Stimulated activated naive CD8-positive, alpha-beta T cell treated with anti-CD3 and anti-CD28 coated beads, Interleukin-15, Interleukin-2, amounts not matched to agents 100 ng/mL and 50 ng/mL, for 24 hours (primary cell): ENCODE measurements at regions not wholly inside any gene's neighbourhood (a gene's known extent, or its start where the extent isn't known, plus 50 kb on each side); places are given as distances from the start of the nearest gene placed in this dataset.

Source experiments
- H3K27ac Mint-ChIP-seq: one replicate; pipeline ENCODE4 v1.8.0; 2021; ENCODE audit warnings: mild to moderate bottlenecking, mixed read lengths
- H3K27me3 Mint-ChIP-seq: one replicate; pipeline ENCODE4 v1.8.0; 2021; ENCODE audit warnings: mixed read lengths
- H3K36me3 Mint-ChIP-seq: one replicate; pipeline ENCODE4 v1.8.0; 2021; ENCODE audit warnings: low read depth, mixed read lengths
- H3K4me1 Mint-ChIP-seq: one replicate; pipeline ENCODE4 v1.8.0; 2021; ENCODE audit warnings: low read depth, mixed read lengths
- H3K4me3 Mint-ChIP-seq: one replicate; pipeline ENCODE4 v1.8.0; 2021; ENCODE audit warnings: mild to moderate bottlenecking, mixed read lengths
- H3K9me3 Mint-ChIP-seq: one replicate; pipeline ENCODE4 v1.8.0; 2021; ENCODE audit warnings: mixed read lengths

- Mint-ChIP-seq H3K27me3 (no peaks in the 10 kb centered on the region), H3K9me3 (no peaks in the 10 kb centered on the region), H3K27ac (no peak overlapping the region), H3K36me3 (no peaks in the 10 kb centered on the region), H3K4me1 (no peaks in the 10 kb centered on the region), H3K4me3 (no peak overlapping the region)
Observed at GRCh38 chr7:115749924-115750323, 280.6 kb downstream of the TFEC start.

- H3K4me1 Mint-ChIP-seq = no peaks in the 10 kb centered on the region
- no peak overlapping the region for H3K27ac Mint-ChIP-seq
- H3K27me3 Mint-ChIP-seq = no peaks in the 10 kb centered on the region
- no peak overlapping the region for H3K4me3 Mint-ChIP-seq
- H3K9me3 Mint-ChIP-seq = no peaks in the 10 kb centered on the region
- no peaks in the 10 kb centered on the region for H3K36me3 Mint-ChIP-seq
Observed at GRCh38 chr7:115748123-115748738, 282.3 kb downstream of the TFEC start.

GRCh38 chr7:115747174-115747573 is 283.4 kb downstream of the TFEC start:
- no peaks in the 10 kb centered on the region for H3K36me3 Mint-ChIP-seq
- H3K4me3 Mint-ChIP-seq = no peak overlapping the region
- H3K27me3 Mint-ChIP-seq = no peaks in the 10 kb centered on the region
- H3K4me1 Mint-ChIP-seq = no peaks in the 10 kb centered on the region
- H3K9me3 Mint-ChIP-seq = no peaks in the 10 kb centered on the region
- H3K27ac Mint-ChIP-seq = no peak overlapping the region

GRCh38 chr7:115740043-115740442 is 290.5 kb downstream of the TFEC start:
- Mint-ChIP-seq H3K4me1 (no peaks in the 10 kb centered on the region), H3K27me3 (no peaks in the 10 kb centered on the region), H3K27ac (no peak overlapping the region), H3K36me3 (no peaks in the 10 kb centered on the region), H3K9me3 (no peaks in the 10 kb centered on the region), H3K4me3 (no peak overlapping the region)

GRCh38 chr7:115734641-115735040 is 295.9 kb downstream of the TFEC start:
- Mint-ChIP-seq H3K27me3 (no peaks in the 10 kb centered on the region), H3K9me3 (no peaks in the 10 kb centered on the region), H3K27ac (no peak overlapping the region), H3K4me3 (no peak overlapping the region), H3K36me3 (no peaks in the 10 kb centered on the region), H3K4me1 (no peaks in the 10 kb centered on the region)

GRCh38 chr7:115731796-115732471 is 298.6 kb downstream of the TFEC start:
- Mint-ChIP-seq H3K27ac (no peak overlapping the region), H3K36me3 (no peaks in the 10 kb centered on the region), H3K9me3 (no peaks in the 10 kb centered on the region), H3K4me3 (no peak overlapping the region), H3K27me3 (no peaks in the 10 kb centered on the region), H3K4me1 (no peaks in the 10 kb centered on the region)

- H3K4me1 Mint-ChIP-seq = no peaks in the 10 kb centered on the region
- H3K27me3 Mint-ChIP-seq = no peaks in the 10 kb centered on the region
- no peaks in the 10 kb centered on the region for H3K9me3 Mint-ChIP-seq
- H3K4me3 Mint-ChIP-seq = no peak overlapping the region
- H3K27ac Mint-ChIP-seq = no peak overlapping the region
- H3K36me3 Mint-ChIP-seq = no peaks in the 10 kb centered on the region
Observed at GRCh38 chr7:115728518-115728917, 302.0 kb downstream of the TFEC start.

- Mint-ChIP-seq H3K4me3 (no peak overlapping the region), H3K9me3 (no peaks in the 10 kb centered on the region), H3K36me3 (no peaks in the 10 kb centered on the region)
Observed at GRCh38 chr7:115724400-115725056, 306.0 kb downstream of the TFEC start.

GRCh38 chr7:115722302-115722977 is 308.1 kb downstream of the TFEC start:
- Mint-ChIP-seq H3K4me3 (no peak overlapping the region), H3K27ac (no peak overlapping the region), H3K27me3 (no peaks in the 10 kb centered on the region), H3K4me1 (no peaks in the 10 kb centered on the region), H3K9me3 (no peaks in the 10 kb centered on the region), H3K36me3 (no peaks in the 10 kb centered on the region)

More at GRCh38 chr7:115724400-115725056, 306.0 kb downstream of the TFEC start:
- Mint-ChIP-seq H3K27me3 (no peaks in the 10 kb centered on the region), H3K4me1 (no peaks in the 10 kb centered on the region), H3K27ac (no peak overlapping the region)

- H3K27ac Mint-ChIP-seq = no peak overlapping the region
- no peak overlapping the region for H3K4me3 Mint-ChIP-seq
- H3K9me3 Mint-ChIP-seq = no peaks in the 10 kb centered on the region
Observed at GRCh38 chr7:115721293-115722217, 309.0 kb downstream of the TFEC start.

GRCh38 chr7:115719963-115720362 is 310.6 kb downstream of the TFEC start:
- Mint-ChIP-seq H3K27ac (no peak overlapping the region), H3K9me3 (no peaks in the 10 kb centered on the region), H3K36me3 (no peaks in the 10 kb centered on the region), H3K4me1 (no peaks in the 10 kb centered on the region), H3K4me3 (no peak overlapping the region), H3K27me3 (no peaks in the 10 kb centered on the region)

More at GRCh38 chr7:115721293-115722217, 309.0 kb downstream of the TFEC start:
- Mint-ChIP-seq H3K4me1 (no peaks in the 10 kb centered on the region), H3K36me3 (no peaks in the 10 kb centered on the region), H3K27me3 (no peaks in the 10 kb centered on the region)

- Mint-ChIP-seq H3K4me1 (no peaks in the 10 kb centered on the region), H3K27me3 (no peaks in the 10 kb centered on the region), H3K36me3 (no peaks in the 10 kb centered on the region), H3K9me3 (no peaks in the 10 kb centered on the region), H3K4me3 (no peak overlapping the region), H3K27ac (no peak overlapping the region)
Observed at GRCh38 chr7:115709664-115710063, 320.9 kb downstream of the TFEC start.

GRCh38 chr7:115708013-115708341 is 322.6 kb downstream of the TFEC start:
- Mint-ChIP-seq H3K27ac (no peak overlapping the region), H3K36me3 (no peaks in the 10 kb centered on the region), H3K4me3 (no peak overlapping the region), H3K9me3 (no peaks in the 10 kb centered on the region), H3K27me3 (no peaks in the 10 kb centered on the region), H3K4me1 (no peaks in the 10 kb centered on the region)

- H3K4me3 Mint-ChIP-seq = no peak overlapping the region
- H3K9me3 Mint-ChIP-seq = no peaks in the 10 kb centered on the region
- no peaks in the 10 kb centered on the region for H3K4me1 Mint-ChIP-seq
- no peaks in the 10 kb centered on the region for H3K27me3 Mint-ChIP-seq
- no peaks in the 10 kb centered on the region for H3K36me3 Mint-ChIP-seq
- H3K27ac Mint-ChIP-seq = no peak overlapping the region
Observed at GRCh38 chr7:115707258-115708012, 323.1 kb downstream of the TFEC start.
